HepG2 (cell line): ENCODE measurements at regions not wholly inside any gene's neighbourhood (a gene's known extent, or its start where the extent isn't known, plus 50 kb on each side); places are given as distances from the start of the nearest gene placed in this dataset.

ENCODE experiments used
- AKAP8 ChIP-seq: sonication (generic); formaldehyde crosslinking; IDR thresholded peaks from 2 replicates; pipeline ENCODE4 v1.5.1; 2020; ENCODE audit warnings: mild to moderate bottlenecking, missing genetic modification reagents
- BHLHE40 ChIP-seq: IDR thresholded peaks from 2 replicates; pipeline ENCODE4 v1.6.1; 2011; ENCODE audit warnings: low read length, improper control_type of control experiment
- ERF ChIP-seq: IDR thresholded peaks from 2 replicates; pipeline ENCODE4 v1.6.1; 2018; ENCODE audit warnings: missing biosample characterization, missing genetic modification reagents
- FOSL2 ChIP-seq: sonication (generic); formaldehyde crosslinking; IDR thresholded peaks from 2 replicates; pipeline ENCODE4 v1.4.0; 2020; ENCODE audit warnings: missing genetic modification reagents
- GATAD2A ChIP-seq: IDR thresholded peaks from 2 replicates; pipeline ENCODE4 v1.6.1; 2016
- HDAC2 ChIP-seq: sonication (generic); formaldehyde crosslinking; IDR thresholded peaks from 2 replicates; pipeline ENCODE4 v1.4.0; 2020; ENCODE audit warnings: missing genetic modification reagents
- HNRNPUL1 ChIP-seq: fragments of 200-400 bp; formaldehyde crosslinking; IDR thresholded peaks from 2 replicates; pipeline ENCODE4 v1.6.1; 2017; ENCODE audit warnings: low read depth, mild to moderate bottlenecking, low read length, moderate library complexity
- HOMEZ ChIP-seq: IDR thresholded peaks from 2 replicates; pipeline ENCODE4 v1.6.1; 2016; ENCODE audit warnings: low read depth
- HOXD1 ChIP-seq: sonication (generic); formaldehyde crosslinking; IDR thresholded peaks from 2 replicates; pipeline ENCODE4 v1.5.0; 2020; ENCODE audit warnings: missing genetic modification reagents
- KLF16 ChIP-seq, 2 experiments: sonication (generic) in 1 of 2; formaldehyde crosslinking in 1 of 2; IDR thresholded peaks; 2 replicates each; pipeline versions ENCODE4 v1.6.1 to v1.8.0; 2016 to 2023; ENCODE audit warnings: missing genetic modification reagents in 2 of 2, missing compliant biosample characterization in 1 of 2
- MED13 ChIP-seq: sonication (generic); formaldehyde crosslinking; IDR thresholded peaks from 2 replicates; pipeline ENCODE4 v1.5.0; 2020; ENCODE audit warnings: missing genetic modification reagents
- MIXL1 ChIP-seq: IDR thresholded peaks from 2 replicates; pipeline ENCODE4 v1.6.1; 2016
- MLLT10 ChIP-seq: sonication (generic); formaldehyde crosslinking; IDR thresholded peaks from 2 replicates; pipeline ENCODE4 v1.4.0; 2020; ENCODE audit warnings: missing genetic modification reagents
- NBN ChIP-seq: fragments of 450-650 bp; conservative IDR thresholded peaks from 2 replicates; pipeline ENCODE4 v1.6.1; 2017
- POLR2AphosphoS5 ChIP-seq: IDR thresholded peaks from 2 replicates; pipeline ENCODE4 v1.6.1; 2012; ENCODE audit warnings: low read depth, low read length
- POLR2G ChIP-seq: fragments of 200-400 bp; formaldehyde crosslinking; IDR thresholded peaks from 2 replicates; pipeline ENCODE4 v1.6.1; 2018; ENCODE audit warnings: mild to moderate bottlenecking, low read depth, low read length, moderate library complexity
- RAD21 ChIP-seq: fragments of 450-650 bp; formaldehyde crosslinking; IDR thresholded peaks from 2 replicates; pipeline ENCODE4 v1.5.0; 2020; ENCODE audit warnings: mild to moderate bottlenecking
- RBAK ChIP-seq: sonication (generic); formaldehyde crosslinking; IDR thresholded peaks from 2 replicates; pipeline ENCODE4 v1.5.1; 2020; ENCODE audit warnings: mild to moderate bottlenecking, missing genetic modification reagents
- RBFOX2 ChIP-seq: fragments of 200-400 bp; formaldehyde crosslinking; IDR thresholded peaks from 2 replicates; pipeline ENCODE4 v1.6.1; 2017; ENCODE audit warnings: low read depth, mild to moderate bottlenecking, low read length
- RFX1 ChIP-seq: fragments of 450-650 bp; IDR thresholded peaks from 2 replicates; pipeline ENCODE4 v1.6.1; 2017
- SAFB2 ChIP-seq: sonication (generic); formaldehyde crosslinking; IDR thresholded peaks from 2 replicates; pipeline ENCODE4 v1.5.1; 2020; ENCODE audit warnings: missing genetic modification reagents, low read depth, mild to moderate bottlenecking, borderline replicate concordance
- SIX1 ChIP-seq: sonication (generic); formaldehyde crosslinking; IDR thresholded peaks from 2 replicates; pipeline ENCODE4 v1.4.0; 2020; ENCODE audit warnings: missing genetic modification reagents, borderline replicate concordance
- SNRNP70 ChIP-seq: fragments of 200-400 bp; formaldehyde crosslinking; IDR thresholded peaks from 2 replicates; pipeline ENCODE4 v1.6.1; 2017; ENCODE audit warnings: mild to moderate bottlenecking, low read depth, low read length, moderate library complexity
- TBX3 ChIP-seq: fragments of 450-650 bp; IDR thresholded peaks from 2 replicates; pipeline ENCODE4 v1.6.1; 2017; ENCODE audit warnings: antibody characterized with exemption, mild to moderate bottlenecking, inconsistent platforms, borderline replicate concordance
- YEATS4 ChIP-seq: sonication (generic); formaldehyde crosslinking; IDR thresholded peaks from 2 replicates; pipeline ENCODE4 v1.4.0; 2020; ENCODE audit warnings: missing genetic modification reagents, borderline replicate concordance
- ZBTB42 ChIP-seq: sonication (generic); formaldehyde crosslinking; IDR thresholded peaks from 2 replicates; pipeline ENCODE4 v1.5.0; 2020; ENCODE audit warnings: mild to moderate bottlenecking, missing genetic modification reagents
- ZNF138 ChIP-seq: sonication (generic); formaldehyde crosslinking; IDR thresholded peaks from 2 replicates; pipeline ENCODE4 v1.5.0; 2020; ENCODE audit warnings: mild to moderate bottlenecking, low read depth, missing genetic modification reagents
- ZNF160 ChIP-seq: sonication (generic); formaldehyde crosslinking; IDR thresholded peaks from 2 replicates; pipeline ENCODE4 v1.8.0; 2022; ENCODE audit warnings: mild to moderate bottlenecking, inconsistent platforms, missing genetic modification reagents
- ZNF180 ChIP-seq: sonication (generic); formaldehyde crosslinking; IDR thresholded peaks from 2 replicates; pipeline ENCODE4 v1.4.0; 2020; ENCODE audit warnings: low read depth, missing genetic modification reagents, borderline replicate concordance
- ZNF24 ChIP-seq: fragments of 450-650 bp; IDR thresholded peaks from 2 replicates; pipeline ENCODE4 v1.6.1; 2017; ENCODE audit warnings: antibody characterized with exemption, mild to moderate bottlenecking
- ZNF256 ChIP-seq: sonication (generic); formaldehyde crosslinking; conservative IDR thresholded peaks from 2 replicates; pipeline ENCODE4 v1.4.0; 2020; ENCODE audit warnings: missing genetic modification reagents
- ZNF468 ChIP-seq: sonication (generic); formaldehyde crosslinking; IDR thresholded peaks from 2 replicates; pipeline ENCODE4 v1.8.0; 2022; ENCODE audit warnings: mild to moderate bottlenecking, moderate library complexity, missing genetic modification reagents
- ZNF737 ChIP-seq: sonication (generic); formaldehyde crosslinking; IDR thresholded peaks from 2 replicates; pipeline ENCODE4 v1.5.0; 2020; ENCODE audit warnings: missing genetic modification reagents, mild to moderate bottlenecking, borderline replicate concordance
- ZNF740 ChIP-seq: sonication (generic); formaldehyde crosslinking; IDR thresholded peaks from 2 replicates; pipeline ENCODE4 v1.4.0; 2020; ENCODE audit warnings: missing genetic modification reagents

- TF ChIP-seq HOMEZ = 0 out of 2 replicates have a peak, but pooled peaks have one; percentile 35
- TF ChIP-seq MIXL1 (CRISPR knock-in tag) = peak; percentile 47; the same call in 1 of the 2 replicates
- TF ChIP-seq NBN = no peak
- TF ChIP-seq SNRNP70 = no peak
- no peak for TF ChIP-seq RBAK (CRISPR knock-in tag)
- no peak for TF ChIP-seq ZNF740
- peak; percentile 48 for TF ChIP-seq GATAD2A (CRISPR knock-in tag)
- no peak; the same call in 1 of the 2 replicates for TF ChIP-seq ERF (CRISPR knock-in tag)
- TF ChIP-seq TBX3 = no peak; the same call in 1 of the 2 replicates
- TF ChIP-seq RAD21 (CRISPR knock-in tag) = peak; percentile 82
- TF ChIP-seq ZNF24 = peak; percentile 45; the same call in 1 of the 2 replicates
- TF ChIP-seq RBFOX2 = no peak
- TF ChIP-seq ZNF256 (CRISPR knock-in tag) = no peak
- TF ChIP-seq SAFB2 (CRISPR knock-in tag) = no peak
- no peak; the same call in 1 of the 2 replicates for TF ChIP-seq HDAC2 (CRISPR knock-in tag)
- no peak for TF ChIP-seq POLR2G
- no peak for TF ChIP-seq ZNF180
- TF ChIP-seq YEATS4 (CRISPR knock-in tag) = no peak
- TF ChIP-seq KLF16 (CRISPR knock-in tag; IDR thresholded peaks at IDR 0.05) = 0 out of 4 replicates have a peak, but pooled peaks of 1 of the 2 experiments have one; percentile 23
- TF ChIP-seq RFX1 = no peak
- no peak for TF ChIP-seq ZNF737 (CRISPR knock-in tag)
- TF ChIP-seq ZBTB42 (CRISPR knock-in tag) = no peak
- TF ChIP-seq ZNF468 (CRISPR knock-in tag) = no peak
- no peak for TF ChIP-seq HNRNPUL1
- no peak for TF ChIP-seq MLLT10 (CRISPR knock-in tag)
- TF ChIP-seq SIX1 (CRISPR knock-in tag) = no peak
- TF ChIP-seq FOSL2 (CRISPR knock-in tag) = 0 out of 2 replicates have a peak, but pooled peaks have one; percentile 37
- no peak for TF ChIP-seq ZNF138 (CRISPR knock-in tag)
- no peak for TF ChIP-seq MED13
- TF ChIP-seq BHLHE40 = no peak
- TF ChIP-seq POLR2AphosphoS5 = no peak
- TF ChIP-seq HOXD1 (CRISPR knock-in tag) = no peak
- no peak for TF ChIP-seq ZNF160
- no peak for TF ChIP-seq AKAP8 (CRISPR knock-in tag)
Observed at GRCh38 chr2:17309741-17310339, 208.4 kb downstream of the RAD51AP2 start (continued).
